BE2C (cell line): ENCODE measurements at regions not wholly inside any gene's neighbourhood (a gene's known extent, or its start where the extent isn't known, plus 50 kb on each side); places are given as distances from the start of the nearest gene placed in this dataset.

Source experiments
- DNase-seq: peaks from one replicate; pipeline ENCODE4 v3.0.0-alpha.2; 2020
- H3K27me3 ChIP-seq: fragments of 250-450 bp; sonication (Bioruptor Pico); 2 replicates; pipeline ENCODE4 v1.5.1; 2020; ENCODE audit warnings: mild to moderate bottlenecking
- H3K36me3 ChIP-seq: fragments of 250-450 bp; sonication (Bioruptor Pico); 2 replicates; pipeline ENCODE4 v1.5.1; 2020; ENCODE audit warnings: mild to moderate bottlenecking
- H3K4me1 ChIP-seq: fragments of 250-450 bp; sonication (Bioruptor Pico); 2 replicates; pipeline ENCODE4 v1.5.1; 2020
- H3K4me3 ChIP-seq: 2 replicates; pipeline ENCODE4 v1.5.1; 2011; ENCODE audit warnings: low read depth, low read length
- H3K9me3 ChIP-seq: fragments of 250-450 bp; sonication (Bioruptor Pico); 2 replicates; pipeline ENCODE4 v1.5.1; 2020
- CTCF ChIP-seq: IDR thresholded peaks from 2 replicates; pipeline ENCODE4 v1.5.1; 2012; ENCODE audit warnings: mild to moderate bottlenecking, low read depth, low read length

GRCh38 chr5:74544811-74545210 is 95.7 kb downstream of the ENC1 start:
- TF ChIP-seq CTCF = no peak
- no peak for DNase-seq
- H3K36me3 ChIP-seq = no peaks in the 10 kb centered on the region; the same call in 1 of the 2 replicates
- H3K27me3 ChIP-seq = no peaks in the 10 kb centered on the region
- H3K4me3 ChIP-seq = no peak overlapping the region
- H3K9me3 ChIP-seq = no peaks in the 10 kb centered on the region
- H3K4me1 ChIP-seq = peaks cover 10% of the 10 kb centered on the region

- H3K36me3 ChIP-seq = no peaks in the 10 kb centered on the region; the same call in 1 of the 2 replicates
- DNase-seq = no peak
- no peak for TF ChIP-seq CTCF
- H3K4me3 ChIP-seq = no peak overlapping the region
- peaks cover 10% of the 10 kb centered on the region for H3K4me1 ChIP-seq
- no peaks in the 10 kb centered on the region for H3K9me3 ChIP-seq
- no peaks in the 10 kb centered on the region for H3K27me3 ChIP-seq
These were observed 97.1 kb downstream of the ENC1 start for GRCh38 chr5:74543162-74543995.

GRCh38 chr5:74542482-74542881 is 98.0 kb downstream of the ENC1 start:
- TF ChIP-seq CTCF = no peak
- no peaks in the 10 kb centered on the region; the same call in 1 of the 2 replicates for H3K36me3 ChIP-seq
- H3K4me1 ChIP-seq = peaks cover 10% of the 10 kb centered on the region
- no peaks in the 10 kb centered on the region for H3K9me3 ChIP-seq
- no peak overlapping the region for H3K4me3 ChIP-seq
- no peak for DNase-seq
- H3K27me3 ChIP-seq = no peaks in the 10 kb centered on the region

- TF ChIP-seq CTCF = no peak
- no peak overlapping the region for H3K4me3 ChIP-seq
- H3K4me1 ChIP-seq = peaks cover 10% of the 10 kb centered on the region
- no peaks in the 10 kb centered on the region for H3K27me3 ChIP-seq
- H3K9me3 ChIP-seq = no peaks in the 10 kb centered on the region
- H3K36me3 ChIP-seq = no peaks in the 10 kb centered on the region; the same call in 1 of the 2 replicates
- DNase-seq = no peak
These were observed 99.1 kb downstream of the ENC1 start for GRCh38 chr5:74541381-74541781.

GRCh38 chr5:74540622-74541021 is 99.9 kb downstream of the ENC1 start:
- Histone ChIP-seq H3K27me3 (no peaks in the 10 kb centered on the region), H3K9me3 (no peaks in the 10 kb centered on the region), H3K4me3 (no peak overlapping the region), H3K4me1 (peaks cover 10% of the 10 kb centered on the region), H3K36me3 (no peaks in the 10 kb centered on the region; the same call in 1 of the 2 replicates)
- TF ChIP-seq CTCF = no peak
- no peak for DNase-seq

- Histone ChIP-seq H3K4me3 (no peak overlapping the region), H3K36me3 (no peaks in the 10 kb centered on the region; the same call in 1 of the 2 replicates), H3K4me1 (peaks cover 10% of the 10 kb centered on the region), H3K9me3 (no peaks in the 10 kb centered on the region), H3K27me3 (no peaks in the 10 kb centered on the region)
- no peak for DNase-seq
- TF ChIP-seq CTCF = no peak
These were observed 100.5 kb downstream of the ENC1 start for GRCh38 chr5:74539986-74540385.
